PFSK-1 (cell line): ENCODE measurements at regions not wholly inside any gene's neighbourhood (a gene's known extent, or its start where the extent isn't known, plus 50 kb on each side); places are given as distances from the start of the nearest gene placed in this dataset.

ENCODE experiments used
- FOXP2 ChIP-seq: optimal IDR thresholded peaks from 2 replicates; pipeline ENCODE3; 2011; ENCODE audit warnings: borderline replicate concordance, control low read depth, inconsistent platforms; ENCODE audit not compliant: insufficient read depth; ENCODE audit errors: extremely low read length, extremely low read depth
- POLR2AphosphoS5 ChIP-seq: IDR thresholded peaks from 2 replicates; pipeline ENCODE4 v1.6.1; 2012; ENCODE audit warnings: low read depth, mild to moderate bottlenecking, control low read depth, low read length, moderate library complexity
- SIN3A ChIP-seq: IDR thresholded peaks from 2 replicates; pipeline ENCODE4 v1.6.1; 2012; ENCODE audit warnings: mild to moderate bottlenecking, low read length, moderate library complexity, borderline replicate concordance; ENCODE audit not compliant: insufficient read depth
- TAF1 ChIP-seq: IDR thresholded peaks from 2 replicates; pipeline ENCODE4 v1.6.1; 2012; ENCODE audit warnings: low read length, control low read depth, borderline replicate concordance; ENCODE audit not compliant: insufficient read depth
- TF ChIP-seq, protein P1 (sequence below), 2 experiments: IDR thresholded peaks; 2 replicates each; pipeline versions ENCODE4 v1.6.1 to v1.8.0; 2011 to 2012; ENCODE audit warnings: low read depth in 2 of 2, low read length in 2 of 2, control low read depth in 1 of 2, inconsistent platforms in 1 of 2, mild to moderate bottlenecking in 1 of 2, moderate library complexity in 1 of 2; ENCODE audit not compliant: insufficient read depth in 1 of 2

DNA sequence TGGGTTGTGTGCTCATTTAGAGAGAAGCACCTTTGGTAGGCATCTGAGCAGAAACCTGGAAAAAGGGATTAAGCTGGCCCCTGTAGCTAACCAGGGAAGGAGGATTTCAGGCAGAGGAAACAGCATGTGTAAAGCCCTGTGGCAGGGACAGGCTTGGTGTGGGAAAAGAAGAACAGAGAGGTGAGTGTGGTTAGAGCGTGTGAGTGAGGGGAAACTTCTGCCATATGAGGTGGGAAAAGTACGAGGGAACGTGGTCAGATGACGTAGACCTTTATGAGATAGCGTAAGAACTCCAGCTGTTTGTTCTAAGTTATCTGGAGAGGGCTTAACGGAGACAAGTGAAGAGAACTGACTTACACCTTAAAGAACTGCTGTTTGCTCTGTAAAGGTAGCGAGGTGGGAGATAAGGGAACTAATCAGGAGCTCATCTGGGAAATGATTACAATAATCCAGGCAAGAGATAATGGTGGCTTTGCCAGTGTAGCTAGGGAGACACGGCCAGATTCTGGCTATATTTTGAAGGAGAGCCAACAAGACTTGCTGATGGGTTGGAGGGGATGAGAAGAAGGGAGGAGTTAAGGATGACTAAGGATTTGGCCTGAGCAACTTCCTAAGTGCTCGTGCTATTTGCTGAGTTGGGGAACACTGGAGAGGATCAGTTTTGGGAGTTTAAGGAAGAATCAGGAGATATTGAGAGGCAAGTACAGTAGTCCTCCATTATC lies 234.0 kb downstream of the ETNK1 start:
- TF ChIP-seq TAF1: no peak
- no peak for TF ChIP-seq SIN3A

DNA sequence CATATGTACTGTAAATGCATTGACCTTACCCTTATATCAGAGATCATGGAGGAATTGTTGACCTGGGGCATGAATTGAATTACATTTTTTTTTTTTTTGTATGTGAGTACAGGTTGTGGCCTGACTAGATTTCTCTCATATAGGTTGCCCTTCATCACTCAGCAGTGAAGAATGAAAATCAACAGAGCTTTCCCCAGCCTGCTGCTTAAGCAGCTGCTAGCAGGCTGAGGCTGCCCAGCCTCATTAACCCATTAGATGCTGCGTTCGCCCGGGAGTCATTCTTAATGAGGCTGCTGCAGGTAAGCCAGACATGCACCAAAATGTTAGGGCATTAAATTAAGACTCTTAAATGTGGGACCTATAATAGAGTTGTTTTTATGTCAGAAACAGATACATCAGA lies 236.0 kb downstream of the ETNK1 start:
- TF ChIP-seq FOXP2 (no peak), TAF1 (no peak), POLR2AphosphoS5 (no peak), SIN3A (no peak)
- TF ChIP-seq, protein P1, sequence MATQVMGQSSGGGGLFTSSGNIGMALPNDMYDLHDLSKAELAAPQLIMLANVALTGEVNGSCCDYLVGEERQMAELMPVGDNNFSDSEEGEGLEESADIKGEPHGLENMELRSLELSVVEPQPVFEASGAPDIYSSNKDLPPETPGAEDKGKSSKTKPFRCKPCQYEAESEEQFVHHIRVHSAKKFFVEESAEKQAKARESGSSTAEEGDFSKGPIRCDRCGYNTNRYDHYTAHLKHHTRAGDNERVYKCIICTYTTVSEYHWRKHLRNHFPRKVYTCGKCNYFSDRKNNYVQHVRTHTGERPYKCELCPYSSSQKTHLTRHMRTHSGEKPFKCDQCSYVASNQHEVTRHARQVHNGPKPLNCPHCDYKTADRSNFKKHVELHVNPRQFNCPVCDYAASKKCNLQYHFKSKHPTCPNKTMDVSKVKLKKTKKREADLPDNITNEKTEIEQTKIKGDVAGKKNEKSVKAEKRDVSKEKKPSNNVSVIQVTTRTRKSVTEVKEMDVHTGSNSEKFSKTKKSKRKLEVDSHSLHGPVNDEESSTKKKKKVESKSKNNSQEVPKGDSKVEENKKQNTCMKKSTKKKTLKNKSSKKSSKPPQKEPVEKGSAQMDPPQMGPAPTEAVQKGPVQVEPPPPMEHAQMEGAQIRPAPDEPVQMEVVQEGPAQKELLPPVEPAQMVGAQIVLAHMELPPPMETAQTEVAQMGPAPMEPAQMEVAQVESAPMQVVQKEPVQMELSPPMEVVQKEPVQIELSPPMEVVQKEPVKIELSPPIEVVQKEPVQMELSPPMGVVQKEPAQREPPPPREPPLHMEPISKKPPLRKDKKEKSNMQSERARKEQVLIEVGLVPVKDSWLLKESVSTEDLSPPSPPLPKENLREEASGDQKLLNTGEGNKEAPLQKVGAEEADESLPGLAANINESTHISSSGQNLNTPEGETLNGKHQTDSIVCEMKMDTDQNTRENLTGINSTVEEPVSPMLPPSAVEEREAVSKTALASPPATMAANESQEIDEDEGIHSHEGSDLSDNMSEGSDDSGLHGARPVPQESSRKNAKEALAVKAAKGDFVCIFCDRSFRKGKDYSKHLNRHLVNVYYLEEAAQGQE (IDR thresholded peaks at IDR 0.05; ENCODE audit: insufficient read depth in 1 of 2, low read depth in 2 of 2, low read length in 2 of 2): no peak

DNA sequence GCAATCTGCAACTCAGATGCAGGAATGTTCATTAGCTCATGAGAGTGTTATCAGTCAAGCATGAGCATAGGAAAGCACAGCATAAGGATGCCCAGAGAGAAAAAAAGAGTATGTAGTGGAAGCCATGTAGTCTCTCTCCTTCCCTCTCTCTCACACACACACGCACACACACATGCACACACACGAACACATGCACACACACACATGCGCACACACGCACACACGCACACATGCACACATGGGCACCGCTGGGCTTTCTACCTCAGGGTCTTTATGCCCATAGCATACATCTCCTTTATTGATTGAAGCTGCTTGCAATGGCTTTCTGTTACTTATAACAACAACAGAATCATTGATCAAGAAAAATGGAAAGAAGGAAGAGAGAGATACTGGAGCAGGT lies 240.9 kb downstream of the ETNK1 start:
- TF ChIP-seq, protein P1 (IDR thresholded peaks at IDR 0.05; ENCODE audit: insufficient read depth in 1 of 2, low read depth in 2 of 2, low read length in 2 of 2): no peak
- TF ChIP-seq FOXP2: no peak
- TF ChIP-seq SIN3A: no peak
- TF ChIP-seq TAF1: no peak
- TF ChIP-seq POLR2AphosphoS5: no peak

DNA sequence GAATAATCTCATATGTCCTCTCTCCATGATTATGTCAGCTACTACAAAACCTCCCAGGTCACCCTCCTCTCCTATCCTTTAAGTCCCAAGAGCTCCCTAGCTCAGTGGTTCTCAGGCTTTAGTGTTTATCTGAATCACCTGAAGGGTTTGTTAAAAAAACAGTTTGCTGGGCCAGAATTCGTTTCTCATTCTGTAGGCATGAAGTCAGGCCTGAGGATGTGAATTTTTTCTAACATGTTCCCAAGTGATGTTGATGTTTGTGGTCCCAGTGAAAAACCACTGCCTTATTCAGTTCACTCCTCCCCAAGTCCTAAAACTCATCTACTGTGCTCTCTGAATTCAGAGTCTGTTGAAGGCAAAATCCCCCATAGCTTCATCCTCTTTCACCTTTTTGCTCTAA lies 241.4 kb downstream of the ETNK1 start:
- TF ChIP-seq TAF1: no peak
- TF ChIP-seq, protein P1 (IDR thresholded peaks at IDR 0.05; ENCODE audit: insufficient read depth in 1 of 2, low read depth in 2 of 2, low read length in 2 of 2): no peak

DNA sequence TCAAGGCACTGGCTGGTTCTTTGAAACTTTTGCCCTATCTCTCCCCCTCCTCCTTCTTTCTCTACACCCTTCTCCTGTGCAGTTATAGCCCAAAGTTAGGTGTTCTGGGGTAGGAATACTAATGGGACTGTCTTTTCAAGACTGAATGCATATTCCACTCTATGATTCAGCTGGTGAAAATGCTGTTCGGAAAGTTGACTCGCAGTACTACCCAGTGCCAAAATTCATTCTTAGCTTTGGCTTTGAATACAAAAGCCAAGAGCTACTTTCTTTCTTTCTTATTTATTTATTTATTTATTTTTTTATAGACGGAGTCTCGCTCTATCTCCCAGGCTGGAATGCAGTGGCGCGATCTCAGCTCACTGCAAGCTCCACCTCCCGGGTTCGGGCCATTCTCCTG lies 249.2 kb downstream of the ETNK1 start:
- TF ChIP-seq SIN3A (no peak), FOXP2 (no peak), POLR2AphosphoS5 (no peak), TAF1 (no peak)
- TF ChIP-seq, protein P1 (IDR thresholded peaks at IDR 0.05; ENCODE audit: insufficient read depth in 1 of 2, low read depth in 2 of 2, low read length in 2 of 2): no peak

DNA sequence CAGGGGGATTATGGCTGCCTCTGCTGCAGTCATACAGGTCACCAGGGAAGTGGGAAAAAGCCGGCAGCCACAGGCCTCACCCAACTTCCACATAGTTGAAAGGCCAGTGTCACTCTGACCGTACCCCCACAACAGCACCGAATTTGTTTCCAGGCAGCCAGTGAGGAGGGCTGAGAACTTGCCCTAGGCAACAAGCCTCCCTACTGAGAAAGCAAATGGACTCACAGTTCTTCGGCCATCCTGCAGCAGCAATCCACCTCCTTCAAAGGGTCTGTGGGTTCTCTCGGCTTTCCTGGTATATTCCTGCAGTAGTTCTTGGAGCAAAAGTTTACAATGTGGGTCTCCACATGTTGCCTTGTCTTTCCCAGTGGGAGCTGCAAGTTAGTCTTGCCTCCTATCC lies 251.3 kb downstream of the ETNK1 start:
- TF ChIP-seq FOXP2 (no peak), POLR2AphosphoS5 (no peak), SIN3A (no peak)
- TF ChIP-seq, protein P1 (IDR thresholded peaks at IDR 0.05; ENCODE audit: insufficient read depth in 1 of 2, low read depth in 2 of 2, low read length in 2 of 2): no peak
